BJ (cell line): ENCODE measurements at regions not wholly inside any gene's neighbourhood (a gene's known extent, or its start where the extent isn't known, plus 50 kb on each side); places are given as distances from the start of the nearest gene placed in this dataset.

Experiments
- CTCF ChIA-PET: fragments of 350-600 bp; formaldehyde crosslinking; extraction: SDS; loops from one replicate; lab custom pipeline; 2021; ENCODE audit warnings: antibody characterized with exemption, inconsistent platforms; lab: Yijun Ruan, JAX
- POLR2A ChIA-PET: fragments of 300-600 bp; sonication (Branson Sonifier 250); formaldehyde crosslinking; extraction: SDS; loops from one replicate; lab custom pipeline; 2021; ENCODE audit warnings: antibody characterized with exemption; lab: Charles Lee
- DNase-seq: peaks from one replicate; pipeline ENCODE4 v3.0.0-alpha.2; 2011; ENCODE audit warnings: low read depth
- H3K27me3 ChIP-seq: 2 replicates; pipeline ENCODE4 v1.6.0; 2011; ENCODE audit warnings: low read length; ENCODE audit not compliant: control insufficient read depth, insufficient read depth
- H3K36me3 ChIP-seq: 2 replicates; pipeline ENCODE4 v1.5.1; 2011; ENCODE audit warnings: low read length; ENCODE audit not compliant: control insufficient read depth, insufficient read depth
- H3K4me3 ChIP-seq: 2 replicates; pipeline ENCODE4 v1.5.1; 2011; ENCODE audit warnings: low read depth, mild to moderate bottlenecking, control low read depth, low read length
- TF ChIP-seq, protein P1 (sequence below): IDR thresholded peaks from 2 replicates; pipeline ENCODE4 v1.5.1; 2011; ENCODE audit warnings: low read depth, mild to moderate bottlenecking, control low read depth, inconsistent platforms, low read length, moderate library complexity; ENCODE audit not compliant: insufficient read depth

DNA sequence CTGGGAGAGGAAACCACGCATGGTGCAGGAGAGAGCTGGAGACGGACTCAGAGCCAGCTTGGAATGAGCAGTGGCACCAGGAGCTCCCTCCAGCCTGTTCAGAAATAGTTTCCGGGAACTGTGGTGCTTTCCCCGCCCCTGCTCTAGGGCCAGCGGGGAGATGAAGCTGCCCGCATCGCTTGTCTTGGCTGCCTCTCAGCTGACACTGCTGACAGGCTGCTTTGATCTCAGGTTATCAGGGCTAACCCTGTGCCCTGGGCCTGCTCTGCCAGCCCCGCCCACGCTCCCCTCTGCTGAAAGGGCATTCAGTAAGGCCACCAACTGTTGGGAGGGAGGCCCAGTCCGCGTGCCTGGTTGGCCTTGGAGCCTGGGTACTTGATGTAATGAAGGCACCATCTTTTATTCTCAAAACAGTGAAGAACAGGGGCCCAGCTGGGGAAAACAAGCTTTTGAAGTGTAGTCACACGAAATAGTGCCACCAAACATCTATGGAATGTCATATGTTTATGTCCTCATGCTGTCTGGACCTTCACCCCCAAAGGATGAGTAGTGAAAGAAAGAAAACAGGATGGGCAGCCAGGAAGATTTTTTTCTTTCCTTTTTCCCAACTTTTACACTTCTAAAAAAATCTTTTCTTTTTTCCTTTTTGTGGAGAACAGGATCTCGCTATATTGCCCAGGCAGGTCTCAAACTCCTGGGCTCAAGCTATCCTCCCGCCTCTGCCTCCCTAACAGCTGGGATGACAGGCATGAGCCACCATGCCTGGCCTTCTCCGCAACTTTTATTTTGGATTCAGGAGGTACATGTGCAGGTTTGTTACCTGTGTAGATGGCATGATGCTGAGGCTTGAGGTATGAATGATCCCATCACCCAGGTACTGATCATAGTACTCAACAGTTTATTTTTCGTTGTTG, 115.9 kb upstream of the TBX3 start:
- TF ChIP-seq, protein P1, sequence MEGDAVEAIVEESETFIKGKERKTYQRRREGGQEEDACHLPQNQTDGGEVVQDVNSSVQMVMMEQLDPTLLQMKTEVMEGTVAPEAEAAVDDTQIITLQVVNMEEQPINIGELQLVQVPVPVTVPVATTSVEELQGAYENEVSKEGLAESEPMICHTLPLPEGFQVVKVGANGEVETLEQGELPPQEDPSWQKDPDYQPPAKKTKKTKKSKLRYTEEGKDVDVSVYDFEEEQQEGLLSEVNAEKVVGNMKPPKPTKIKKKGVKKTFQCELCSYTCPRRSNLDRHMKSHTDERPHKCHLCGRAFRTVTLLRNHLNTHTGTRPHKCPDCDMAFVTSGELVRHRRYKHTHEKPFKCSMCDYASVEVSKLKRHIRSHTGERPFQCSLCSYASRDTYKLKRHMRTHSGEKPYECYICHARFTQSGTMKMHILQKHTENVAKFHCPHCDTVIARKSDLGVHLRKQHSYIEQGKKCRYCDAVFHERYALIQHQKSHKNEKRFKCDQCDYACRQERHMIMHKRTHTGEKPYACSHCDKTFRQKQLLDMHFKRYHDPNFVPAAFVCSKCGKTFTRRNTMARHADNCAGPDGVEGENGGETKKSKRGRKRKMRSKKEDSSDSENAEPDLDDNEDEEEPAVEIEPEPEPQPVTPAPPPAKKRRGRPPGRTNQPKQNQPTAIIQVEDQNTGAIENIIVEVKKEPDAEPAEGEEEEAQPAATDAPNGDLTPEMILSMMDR = no peak
- ChIA-PET POLR2A (interaction anchor here (0.6 to 0.7 kb wide), 3 partner anchors 18 to 962 kb away, joined by 3 to 10 read pairs (median 5); no protein-coding TSS in a partner anchor), CTCF (no interaction called here)
- no peaks in the 10 kb centered on the region for H3K36me3 ChIP-seq
- DNase-seq = peak; percentile 16
- no peak overlapping the region for H3K4me3 ChIP-seq
- H3K27me3 ChIP-seq = no peaks in the 10 kb centered on the region

GRCh38 chr12:114794049-114794558, 110.1 kb upstream of the TBX3 start:
- no peaks in the 10 kb centered on the region for H3K36me3 ChIP-seq
- no peaks in the 10 kb centered on the region for H3K27me3 ChIP-seq
- no peak for DNase-seq
- POLR2A ChIA-PET = no interaction called here
- CTCF ChIA-PET = no interaction called here
- H3K4me3 ChIP-seq = no peak overlapping the region
- TF ChIP-seq, protein P1 = no peak

GRCh38 chr12:114790276-114790675, 106.3 kb upstream of the TBX3 start:
- DNase-seq = no peak
- CTCF ChIA-PET = interaction anchor here (0.6 kb wide), 1 partner anchor 22 kb away, joined by 3 read pairs; no protein-coding TSS in a partner anchor
- TF ChIP-seq, protein P1 = no peak

GRCh38 chr12:114789821-114790220, 105.8 kb upstream of the TBX3 start:
- Histone ChIP-seq H3K4me3 (no peak overlapping the region), H3K36me3 (no peaks in the 10 kb centered on the region), H3K27me3 (no peaks in the 10 kb centered on the region)
- ChIA-PET CTCF (interaction anchor here (0.6 kb wide), 1 partner anchor 22 kb away, joined by 3 read pairs; no protein-coding TSS in a partner anchor), POLR2A (no interaction called here)
- no peak for DNase-seq
- TF ChIP-seq, protein P1 = no peak

More at GRCh38 chr12:114790276-114790675, 106.3 kb upstream of the TBX3 start:
- no peak overlapping the region for H3K4me3 ChIP-seq
- no peaks in the 10 kb centered on the region for H3K27me3 ChIP-seq
- POLR2A ChIA-PET = no interaction called here
- H3K36me3 ChIP-seq = no peaks in the 10 kb centered on the region

GRCh38 chr12:114789276-114789675, 105.3 kb upstream of the TBX3 start:
- TF ChIP-seq, protein P1 = no peak
- CTCF ChIA-PET = no interaction called here
- no peak for DNase-seq
- Histone ChIP-seq H3K27me3 (no peaks in the 10 kb centered on the region), H3K4me3 (no peak overlapping the region), H3K36me3 (no peaks in the 10 kb centered on the region)
- POLR2A ChIA-PET = no interaction called here
